Breast epithelium (tissue), 4 donors: ENCODE measurements at regions not wholly inside any gene's neighbourhood (a gene's known extent, or its start where the extent isn't known, plus 50 kb on each side); places are given as distances from the start of the nearest gene placed in this dataset.

Experiments
- DNase-seq, 2 donors: peaks; one replicate each; pipeline ENCODE4 v3.0.0-alpha.2; 2019; ENCODE audit warnings: low spot score in 2 of 2
- H3K27ac ChIP-seq, 2 donors: fragments of 200-600 bp; sonication (generic) in 1 of 2; one replicate each; pipeline ENCODE4 v1.5.1; 2016 to 2019; ENCODE audit warnings: mild to moderate bottlenecking in 1 of 2
- H3K27me3 ChIP-seq, 2 donors: fragments of 200-600 bp; sonication (generic) in 1 of 2; one replicate each; pipeline versions ENCODE4 v1.5.1 to v1.6.0; 2017 to 2019; ENCODE audit warnings: control low read depth in 1 of 2, mild to moderate bottlenecking in 1 of 2
- H3K36me3 ChIP-seq: fragments of 200-600 bp; one replicate; pipeline ENCODE4 v1.5.1; 2019
- H3K4me1 ChIP-seq, 2 donors: fragments of 200-600 bp; sonication (generic); one replicate each; pipeline ENCODE4 v1.5.1; 2016 to 2019; ENCODE audit warnings: control low read depth in 1 of 2
- H3K4me3 ChIP-seq, 3 donors: fragments of 200-600 bp; sonication (generic); 1 replicate in 2 of 3; 2 replicates in 1 of 3; pipeline ENCODE4 v1.5.1; 2016 to 2019; ENCODE audit warnings: mild to moderate bottlenecking in 3 of 3, moderate library complexity in 2 of 3
- H3K9me3 ChIP-seq, 2 donors: fragments of 200-600 bp; sonication (generic) in 1 of 2; one replicate each; pipeline ENCODE4 v1.5.1; 2016 to 2019; ENCODE audit warnings: control low read depth in 1 of 2
- POLR2A ChIP-seq: fragments of 450-650 bp; IDR thresholded peaks from one replicate; pipeline ENCODE4 v1.6.1; 2016; ENCODE audit warnings: antibody characterized with exemption, mild to moderate bottlenecking, moderate library complexity
- POLR2AphosphoS5 ChIP-seq, 3 donors: sonication (generic); formaldehyde crosslinking; IDR thresholded peaks; one replicate each; pipeline ENCODE4 v1.6.1; 2017; ENCODE audit warnings: antibody characterized with exemption in 3 of 3
- intact Hi-C: fragments of 100-400 bp; cut with DNase I; formaldehyde crosslinking; loops from one replicate; pipeline ENCODE4 v1.15.1; 2023; ENCODE audit warnings: low total_unique reads
- TF ChIP-seq, protein P1 (sequence below), 3 donors: fragments of 450-650 bp; IDR thresholded peaks; one replicate each; pipeline ENCODE4 v1.5.1; 2016 to 2017; ENCODE audit warnings: antibody characterized with exemption in 3 of 3, mild to moderate bottlenecking in 3 of 3, moderate library complexity in 3 of 3

GRCh38 chr1:88133991-88134390 is 550.1 kb upstream of the PKN2 start:
- Histone ChIP-seq H3K9me3 (no peaks in the 10 kb centered on the region), H3K36me3 (no peaks in the 10 kb centered on the region), H3K4me3 (no peak overlapping the region), H3K27ac (no peak overlapping the region), H3K4me1 (no peaks in the 10 kb centered on the region), H3K27me3 (no peaks in the 10 kb centered on the region)
- intact Hi-C loops: no loop called here
- no peak for DNase-seq
- no peak for TF ChIP-seq POLR2AphosphoS5 (IDR thresholded peaks at IDR 0.05)
- TF ChIP-seq, protein P1, sequence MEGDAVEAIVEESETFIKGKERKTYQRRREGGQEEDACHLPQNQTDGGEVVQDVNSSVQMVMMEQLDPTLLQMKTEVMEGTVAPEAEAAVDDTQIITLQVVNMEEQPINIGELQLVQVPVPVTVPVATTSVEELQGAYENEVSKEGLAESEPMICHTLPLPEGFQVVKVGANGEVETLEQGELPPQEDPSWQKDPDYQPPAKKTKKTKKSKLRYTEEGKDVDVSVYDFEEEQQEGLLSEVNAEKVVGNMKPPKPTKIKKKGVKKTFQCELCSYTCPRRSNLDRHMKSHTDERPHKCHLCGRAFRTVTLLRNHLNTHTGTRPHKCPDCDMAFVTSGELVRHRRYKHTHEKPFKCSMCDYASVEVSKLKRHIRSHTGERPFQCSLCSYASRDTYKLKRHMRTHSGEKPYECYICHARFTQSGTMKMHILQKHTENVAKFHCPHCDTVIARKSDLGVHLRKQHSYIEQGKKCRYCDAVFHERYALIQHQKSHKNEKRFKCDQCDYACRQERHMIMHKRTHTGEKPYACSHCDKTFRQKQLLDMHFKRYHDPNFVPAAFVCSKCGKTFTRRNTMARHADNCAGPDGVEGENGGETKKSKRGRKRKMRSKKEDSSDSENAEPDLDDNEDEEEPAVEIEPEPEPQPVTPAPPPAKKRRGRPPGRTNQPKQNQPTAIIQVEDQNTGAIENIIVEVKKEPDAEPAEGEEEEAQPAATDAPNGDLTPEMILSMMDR (IDR thresholded peaks at IDR 0.05): no peak
- no peak for TF ChIP-seq POLR2A

DNA sequence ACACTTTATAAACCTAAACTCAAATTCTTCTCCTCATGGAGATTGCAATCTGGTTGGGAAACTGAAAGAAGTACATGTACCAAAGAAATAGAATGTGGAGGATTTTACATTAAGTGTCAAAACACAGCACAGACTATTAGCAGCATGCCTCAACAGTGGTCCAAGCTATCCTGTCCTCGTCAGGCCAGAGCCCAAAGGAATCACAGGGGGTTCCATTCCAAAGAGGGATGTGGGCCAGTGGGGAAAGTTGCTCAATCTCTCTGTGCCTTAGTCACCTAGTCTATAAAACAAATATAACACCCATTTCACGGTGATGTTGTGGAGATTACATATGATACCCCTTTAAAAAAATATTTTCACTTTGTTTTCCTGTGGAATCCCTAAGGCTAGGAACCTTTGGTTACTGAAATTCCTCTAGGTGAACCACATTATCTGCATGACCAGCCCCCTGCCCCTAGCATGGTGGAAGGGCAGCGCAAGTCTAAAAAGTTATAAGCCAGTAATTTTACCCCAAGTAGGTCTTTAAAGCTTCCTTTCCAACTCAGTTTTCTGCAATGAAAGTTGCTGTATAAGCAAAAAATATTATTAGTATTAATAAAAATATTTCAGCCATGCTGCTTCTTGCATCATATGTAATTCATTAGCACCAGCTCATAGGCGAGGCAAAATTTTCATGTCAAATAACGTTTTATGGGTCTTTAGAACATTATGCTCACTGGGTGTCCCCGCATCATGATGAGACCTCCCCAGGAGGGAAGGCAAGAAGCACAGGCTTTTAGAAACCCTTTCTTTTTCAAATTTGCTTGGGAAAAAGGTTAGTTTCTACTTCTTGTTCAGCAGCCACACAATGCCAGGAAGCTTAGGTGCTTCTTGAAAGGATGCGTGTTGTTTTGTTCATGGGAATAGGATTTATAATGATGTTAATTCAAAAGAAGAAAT is 548.8 kb upstream of the PKN2 start:
- intact Hi-C loops: no loop called here
- no peak overlapping the region for H3K27ac ChIP-seq
- H3K27me3 ChIP-seq: no peaks in the 10 kb centered on the region

DNA sequence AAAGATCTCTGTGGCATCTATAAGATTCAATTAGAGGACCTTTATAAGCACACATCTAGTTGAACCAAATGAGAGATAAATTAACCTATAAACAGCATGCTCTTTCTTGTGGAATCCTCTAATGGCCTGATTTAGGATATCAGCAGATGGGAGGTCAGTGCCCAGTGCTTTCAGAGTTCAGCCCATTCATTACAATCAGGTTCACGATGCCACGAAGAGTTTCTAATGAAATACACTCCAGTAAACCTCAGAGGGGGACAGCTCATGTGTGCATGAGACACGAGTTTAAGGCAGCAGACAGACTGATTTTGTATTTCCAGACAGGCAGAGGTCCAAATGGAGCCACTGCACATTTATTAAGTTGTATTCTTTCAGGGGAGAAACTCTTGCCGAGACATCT is 544.4 kb upstream of the PKN2 start:
- no peak for TF ChIP-seq POLR2A
- TF ChIP-seq, protein P1 (IDR thresholded peaks at IDR 0.05): no peak
- TF ChIP-seq POLR2AphosphoS5 (IDR thresholded peaks at IDR 0.05): no peak

More for the DNA sequence above, 548.8 kb upstream of the PKN2 start:
- no peaks in the 10 kb centered on the region for H3K9me3 ChIP-seq
- H3K4me3 ChIP-seq: no peak overlapping the region
- H3K36me3 ChIP-seq: no peaks in the 10 kb centered on the region
- H3K4me1 ChIP-seq: no peaks in the 10 kb centered on the region
- DNase-seq: no peak
- TF ChIP-seq POLR2AphosphoS5 (IDR thresholded peaks at IDR 0.05) (no peak), POLR2A (no peak)
- TF ChIP-seq, protein P1 (IDR thresholded peaks at IDR 0.05): no peak

DNA sequence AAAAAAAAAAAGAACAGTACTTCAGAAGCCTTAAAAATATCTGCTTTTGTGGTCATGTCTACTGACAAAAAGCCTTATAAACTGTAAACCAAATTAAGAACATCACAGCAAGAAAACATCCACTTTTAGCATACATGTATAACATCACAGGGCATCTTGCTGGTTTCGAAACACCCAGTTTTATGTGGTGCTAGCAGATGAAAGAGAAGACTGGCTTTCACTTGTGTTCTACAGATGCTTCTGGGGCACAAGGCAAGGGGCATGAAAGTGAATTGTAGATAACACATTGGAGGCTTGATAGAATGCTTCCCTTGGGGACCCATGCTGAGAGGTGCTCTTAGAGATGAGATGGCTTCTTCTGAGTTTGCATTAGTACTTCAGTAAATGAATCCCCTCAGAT is 543.7 kb upstream of the PKN2 start:
- H3K27me3 ChIP-seq: no peaks in the 10 kb centered on the region
- TF ChIP-seq POLR2AphosphoS5 (IDR thresholded peaks at IDR 0.05) (no peak), POLR2A (no peak)
- TF ChIP-seq, protein P1 (IDR thresholded peaks at IDR 0.05): no peak
- no peak overlapping the region for H3K27ac ChIP-seq
- no peaks in the 10 kb centered on the region for H3K9me3 ChIP-seq
- no peak for DNase-seq
- H3K4me1 ChIP-seq: no peaks in the 10 kb centered on the region
- no peak overlapping the region for H3K4me3 ChIP-seq
- intact Hi-C loops: no loop called here
- H3K36me3 ChIP-seq: no peaks in the 10 kb centered on the region

More for the DNA sequence above, 544.4 kb upstream of the PKN2 start:
- Histone ChIP-seq H3K9me3 (no peaks in the 10 kb centered on the region), H3K27ac (no peak overlapping the region), H3K36me3 (no peaks in the 10 kb centered on the region), H3K4me3 (no peak overlapping the region), H3K27me3 (no peaks in the 10 kb centered on the region), H3K4me1 (no peaks in the 10 kb centered on the region)
- no peak for DNase-seq
- intact Hi-C loops: no loop called here

DNA sequence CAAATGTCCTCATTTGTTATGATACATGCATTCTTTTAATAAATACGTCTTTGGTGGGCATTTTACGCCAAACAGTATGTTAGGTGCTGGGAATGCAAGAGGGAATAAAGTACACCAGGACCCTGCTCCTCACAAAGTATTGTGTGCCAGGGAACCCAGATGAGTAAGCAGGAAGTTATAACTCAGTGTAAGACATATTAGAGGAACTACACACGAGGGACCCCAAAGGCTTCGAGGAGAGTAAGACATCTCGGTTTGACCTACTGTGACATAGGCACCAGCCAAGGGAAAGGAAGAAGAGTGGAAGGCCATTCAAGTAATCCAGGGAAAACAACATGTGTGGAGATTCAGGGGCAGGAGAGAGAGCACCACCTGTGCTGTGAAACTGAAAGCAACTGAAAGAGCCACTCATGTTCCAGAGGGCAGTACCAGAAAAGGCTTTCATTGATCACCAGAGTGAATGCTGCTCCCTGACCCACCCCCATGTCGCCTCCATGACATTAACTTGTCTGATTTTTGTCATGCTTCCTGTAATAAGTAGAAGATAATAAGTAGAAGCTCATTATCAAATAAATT is 542.5 kb upstream of the PKN2 start:
- intact Hi-C loops: no loop called here
- no peak for DNase-seq
- Histone ChIP-seq H3K4me3 (no peak overlapping the region), H3K9me3 (no peaks in the 10 kb centered on the region), H3K27me3 (no peaks in the 10 kb centered on the region), H3K27ac (no peak overlapping the region), H3K4me1 (no peaks in the 10 kb centered on the region), H3K36me3 (no peaks in the 10 kb centered on the region)
- TF ChIP-seq POLR2AphosphoS5 (IDR thresholded peaks at IDR 0.05) (no peak), POLR2A (no peak)
- TF ChIP-seq, protein P1 (IDR thresholded peaks at IDR 0.05): no peak
